Kidney tubule cell (primary cell): ENCODE measurements at regions not wholly inside any gene's neighbourhood (a gene's known extent, or its start where the extent isn't known, plus 50 kb on each side); places are given as distances from the start of the nearest gene placed in this dataset.
"Not testable (repeated sequence)": the region's sequence is repeated elsewhere in the genome, so short reads cannot be mapped to it uniquely, and the experiment has no call there.

ENCODE experiments used
- DNase-seq: peaks from one replicate; pipeline ENCODE4 v3.0.0-alpha.2; 2018; ENCODE audit warnings: low spot score

DNA sequence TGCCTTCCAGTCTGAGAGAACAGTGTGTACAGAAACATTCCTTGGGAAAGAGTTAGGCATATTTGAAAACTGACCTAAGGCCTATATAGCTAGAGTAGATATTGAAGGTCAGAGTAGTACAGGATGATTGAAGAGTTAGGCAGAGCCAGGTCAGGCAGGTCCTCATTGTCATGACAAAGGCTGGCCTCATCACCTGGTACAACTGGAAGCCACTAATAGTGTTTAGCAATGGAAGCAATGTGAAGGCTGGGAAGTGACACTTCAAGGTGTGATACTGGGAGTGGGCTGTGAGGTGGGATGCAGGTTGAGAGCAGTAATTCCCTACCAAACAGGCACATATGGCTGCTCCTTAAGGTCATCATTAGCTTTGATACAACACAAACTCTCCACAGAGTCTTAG lies 123.6 kb upstream of the CCNH start:
- no peak for DNase-seq

DNA sequence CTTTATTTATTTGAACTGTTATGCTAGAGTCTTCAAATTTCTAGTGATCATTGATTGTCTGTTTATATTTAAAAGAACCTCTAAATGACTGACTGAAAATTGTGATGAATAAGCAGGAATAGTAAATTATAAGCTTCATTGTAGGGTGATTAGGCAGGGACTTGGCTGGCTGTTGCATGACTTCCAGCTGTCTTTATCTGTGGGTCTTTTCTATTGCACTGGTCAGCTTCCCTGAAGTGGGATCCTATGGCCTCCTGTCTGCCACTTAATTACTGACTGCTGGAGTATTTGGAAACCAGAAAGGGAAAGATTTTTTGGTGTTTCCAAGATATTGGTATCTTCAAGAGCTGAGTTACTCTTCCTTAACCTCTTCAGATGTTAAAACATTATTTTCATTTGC lies 123.0 kb upstream of the CCNH start:
- DNase-seq = no peak

DNA sequence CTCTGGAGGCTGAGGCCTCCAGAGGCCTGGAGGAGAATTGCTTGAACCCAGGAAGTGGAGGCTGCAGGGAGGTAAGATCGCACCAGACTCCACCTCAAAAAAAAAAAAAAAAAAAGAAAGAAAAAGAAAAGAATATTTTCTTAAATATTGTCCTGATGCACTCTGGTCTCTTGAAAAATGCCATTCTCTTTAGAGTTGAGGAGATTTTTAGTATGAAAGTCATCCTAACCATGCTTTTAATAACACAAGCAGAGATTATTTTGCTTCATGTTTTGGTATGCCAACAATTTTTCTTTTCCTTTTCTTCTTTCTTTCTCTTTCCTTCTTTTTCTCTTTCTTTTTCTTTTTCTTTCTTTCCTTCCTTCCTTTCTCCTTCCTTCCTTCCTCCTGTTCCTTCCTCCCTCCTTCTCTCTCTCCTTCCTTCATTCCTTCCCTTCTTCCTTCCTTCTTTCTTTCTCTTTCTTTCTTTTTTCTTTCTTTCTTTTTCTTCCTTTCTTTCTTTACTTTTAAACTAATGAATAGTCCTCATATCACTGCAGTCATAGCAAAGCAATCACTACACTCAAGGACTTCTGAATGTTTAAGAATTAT lies 116.9 kb upstream of the CCNH start:
- no peak for DNase-seq

DNA sequence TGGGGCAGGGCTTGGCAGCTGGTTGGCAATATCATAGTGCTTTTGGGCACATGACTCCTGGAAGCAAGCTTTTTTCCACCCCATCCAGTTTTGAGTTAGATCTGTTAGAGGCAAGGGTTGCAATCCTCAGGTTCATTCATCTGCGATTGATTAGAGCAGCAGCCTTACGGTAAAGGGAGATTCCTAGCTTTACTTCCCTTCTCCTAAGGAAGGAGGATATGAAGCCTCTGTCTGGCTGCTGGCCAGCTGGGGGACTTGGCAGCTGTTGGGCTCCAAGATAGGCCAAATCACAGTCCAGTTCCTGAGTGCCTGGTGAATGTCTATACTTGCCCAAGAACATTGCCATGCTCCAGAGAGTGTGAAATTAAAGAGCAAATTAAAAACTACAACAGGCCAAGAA lies 113.4 kb upstream of the CCNH start:
- DNase-seq = no peak

DNA sequence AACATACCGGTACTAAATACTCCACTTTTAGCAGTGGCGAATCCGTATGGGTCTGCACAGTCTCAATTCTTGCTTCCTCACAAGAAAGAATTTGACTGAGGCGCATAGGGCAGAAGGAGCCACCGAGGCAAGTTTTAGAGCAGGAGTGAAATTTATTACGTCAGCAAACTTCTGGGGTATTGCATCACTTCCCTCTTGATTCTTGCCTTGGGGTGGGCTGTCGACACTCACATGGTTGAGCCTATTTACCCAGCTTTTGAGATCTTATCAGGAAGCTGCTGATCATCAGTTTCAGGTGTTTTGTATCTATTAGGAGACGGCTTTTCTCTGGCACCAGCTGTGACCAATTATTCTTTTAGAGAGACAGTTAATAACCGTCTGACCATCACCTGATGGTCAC lies 111.5 kb upstream of the CCNH start:
- DNase-seq = no peak

DNA sequence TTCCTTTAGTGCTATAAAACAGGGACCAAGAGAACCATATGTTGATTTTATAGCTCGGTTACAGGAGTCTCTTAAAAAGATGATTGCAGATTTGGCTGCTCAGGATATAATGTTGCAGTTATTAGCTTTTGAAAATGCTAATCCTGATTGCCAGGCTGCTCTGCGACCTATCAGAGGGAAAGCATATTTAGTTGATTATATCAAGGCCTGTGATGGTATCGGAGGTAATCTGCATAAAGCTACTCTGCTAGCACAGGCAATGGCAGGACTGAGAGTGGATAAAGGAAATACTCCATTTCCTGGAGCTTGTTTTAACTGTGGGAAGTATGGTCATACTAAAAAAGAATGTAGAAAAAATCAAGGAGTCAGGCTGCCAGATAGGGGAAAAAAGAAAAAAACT lies 99.0 kb upstream of the CCNH start:
- DNase-seq = not testable (repeated sequence)

DNA sequence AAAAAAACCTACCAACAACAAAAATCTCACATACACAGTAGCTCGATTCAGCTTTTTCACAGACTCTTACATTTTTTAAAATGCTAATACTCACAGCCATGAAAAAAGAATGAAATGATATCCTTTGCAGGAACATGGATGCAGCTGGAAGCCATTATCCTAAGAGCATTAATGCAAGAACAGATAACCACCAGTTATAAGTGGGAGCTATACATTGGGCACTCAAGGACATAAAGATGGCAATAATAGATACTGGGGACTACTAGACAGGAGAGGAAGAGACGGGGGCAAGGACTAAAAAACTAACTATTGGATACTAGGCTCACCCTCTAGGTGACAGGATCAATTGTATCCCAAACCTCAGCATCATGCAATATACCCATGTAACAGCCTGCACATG lies 90.3 kb upstream of the CCNH start:
- no peak for DNase-seq

DNA sequence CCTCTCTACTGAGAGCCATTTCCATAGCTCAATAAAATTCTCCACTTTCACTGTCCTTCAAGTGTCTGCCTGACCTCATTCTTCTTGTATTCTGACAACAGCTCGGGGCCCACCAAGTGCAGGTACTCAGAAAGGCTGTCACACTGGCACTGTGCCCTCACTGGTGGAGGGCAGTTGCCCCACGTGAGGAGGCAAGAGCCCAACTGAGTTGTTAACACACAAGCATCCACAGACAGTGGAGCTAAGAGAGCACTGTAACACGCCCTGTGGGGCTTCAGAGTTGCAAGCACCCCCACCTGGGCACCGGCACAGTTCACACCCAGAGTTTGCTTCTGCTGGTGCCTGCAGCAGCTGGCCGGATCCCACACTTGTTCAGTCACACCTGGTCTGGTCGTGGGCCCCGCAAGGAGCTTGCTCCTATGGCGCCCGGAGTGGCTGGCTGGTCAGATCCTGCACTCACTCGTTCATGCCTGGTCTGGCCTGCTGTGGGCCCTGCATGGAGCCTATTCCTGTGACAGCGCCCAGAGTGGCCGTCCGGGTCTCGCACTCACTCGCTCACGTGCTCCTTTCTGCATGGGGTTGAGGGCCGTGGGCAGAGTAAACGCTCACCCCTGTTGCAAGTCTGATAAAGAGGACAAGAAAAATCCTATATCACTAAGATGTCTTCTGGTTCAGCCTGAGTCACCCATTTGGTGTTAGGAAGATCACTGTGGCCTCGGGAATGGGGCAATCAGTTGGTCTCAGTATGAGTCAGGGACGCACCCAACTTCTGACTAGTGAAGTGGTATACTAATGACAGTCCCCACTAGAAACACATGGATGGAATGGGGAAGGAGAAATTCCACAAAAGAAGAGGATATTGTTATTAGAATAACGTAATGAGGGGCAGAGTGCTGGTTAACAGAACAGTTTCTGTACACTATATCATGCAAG lies 87.0 kb upstream of the CCNH start:
- no peak for DNase-seq
